ENCODE measurements at regions not wholly inside any gene's neighbourhood (a gene's known extent, or its start where the extent isn't known, plus 50 kb on each side); places are given as distances from the start of the nearest gene placed in this dataset.

- peaks cover 0 to 7% (median 1%) of the 10 kb centered on the region in 4 experiments for H3K27me3 ChIP-seq (replicated peaks in 1 of 4; ENCODE audit: control extremely low read depth in 1 of 4, control insufficient read depth in 3 of 4, insufficient read depth in 4 of 4, low read length in 3 of 4)
- ATAC-seq (ENCODE audit: low read depth), result no peak
- peaks cover 0 to 4% (median 0%) of the 10 kb centered on the region in 3 donors for H3K9me3 ChIP-seq (ENCODE audit: control extremely low read depth in 1 of 3, control insufficient read depth in 2 of 3, insufficient read depth in 1 of 3, low read length in 2 of 3)
- ChIA-PET CTCF (no interaction called here), POLR2A (no interaction called here)
- H3K9ac ChIP-seq (ENCODE audit: low read length), result no peak overlapping the region
- no peak overlapping the region for H3K4me3 ChIP-seq (ENCODE audit: control extremely low read depth in 1 of 5, extremely low read depth in 1 of 5, insufficient read depth in 1 of 5, low read depth in 2 of 5, low read length in 4 of 5)
- Mint-ChIP-seq H3K9me3 (ENCODE audit: insufficient read depth) (peaks cover 3% of the 10 kb centered on the region), H3K4me1 (no peaks in the 10 kb centered on the region), H3K4me3 (no peak overlapping the region), H3K27ac (no peak overlapping the region), H3K27me3 (peaks cover 61% of the 10 kb centered on the region)
- H3K79me2 ChIP-seq (ENCODE audit: control insufficient read depth, insufficient read depth, low read length), result no peaks in the 10 kb centered on the region
- DNase-seq, result no peak
- intact Hi-C loops (cut with micrococcal nuclease), result no loop called here
- H2AFZ ChIP-seq (ENCODE audit: insufficient read depth, low read depth, low read length, poor library complexity, severe bottlenecking), result no peak overlapping the region
- TF ChIP-seq EZH2 (IDR thresholded peaks at IDR 0.05; ENCODE audit: borderline replicate concordance, insufficient read depth, low read depth, low read length, poor library complexity, severe bottlenecking), result no peak
- TF ChIP-seq CTCF (IDR thresholded peaks at IDR 0.05), result no peak
- H3K4me1 ChIP-seq (ENCODE audit: control insufficient read depth in 2 of 2, insufficient read depth in 2 of 2, low read length in 2 of 2), result no peaks in the 10 kb centered on the region
- no peaks in the 10 kb centered on the region for H3K36me3 ChIP-seq (replicated peaks in 1 of 2; ENCODE audit: control extremely low read depth in 1 of 2, control insufficient read depth in 1 of 2, extremely low read depth in 1 of 2, insufficient read depth in 2 of 2, low read length in 1 of 2)
- WGBS (ENCODE audit: insufficient coverage), result no CpG with 5 or more reads among the region's 1 CpG
- H3K4me2 ChIP-seq (replicated peaks; ENCODE audit: low read depth, low read length, poor library complexity, severe bottlenecking), result no peak overlapping the region
- no peaks in the 10 kb centered on the region for H4K20me1 ChIP-seq (ENCODE audit: control insufficient read depth, insufficient read depth, low read length, poor library complexity, severe bottlenecking)
- no peak overlapping the region for H3K27ac ChIP-seq (ENCODE audit: low read length in 2 of 2)
Measured at GRCh38 chr6:7664003-7664402, 61.9 kb upstream of the BMP6 start.

GRCh38 chr6:7668936-7669335 lies 57.0 kb upstream of the BMP6 start:
- H3K79me2 ChIP-seq (ENCODE audit: control insufficient read depth, insufficient read depth, low read length), result no peaks in the 10 kb centered on the region
- no peak overlapping the region for H3K4me2 ChIP-seq (replicated peaks; ENCODE audit: low read depth, low read length, poor library complexity, severe bottlenecking)
- H2AFZ ChIP-seq (ENCODE audit: insufficient read depth, low read depth, low read length, poor library complexity, severe bottlenecking), result no peak overlapping the region
- ATAC-seq (ENCODE audit: low read depth), result no peak
- TF ChIP-seq EZH2 (IDR thresholded peaks at IDR 0.05; ENCODE audit: borderline replicate concordance, insufficient read depth, low read depth, low read length, poor library complexity, severe bottlenecking), result no peak
- no peak for TF ChIP-seq CTCF (IDR thresholded peaks at IDR 0.05)
- ChIA-PET CTCF (interaction anchor here (0.6 to 1.1 kb wide), 2 partner anchors 54 to 824 kb away, joined by 3 read pairs; no protein-coding TSS in a partner anchor), POLR2A (no interaction called here)
- no peaks in the 10 kb centered on the region for H3K4me1 ChIP-seq (ENCODE audit: control insufficient read depth in 2 of 2, insufficient read depth in 2 of 2, low read length in 2 of 2)
- H3K27ac ChIP-seq (ENCODE audit: low read length in 2 of 2), result no peak overlapping the region
- H3K27me3 Mint-ChIP-seq, result peaks cover 36% of the 10 kb centered on the region
- no peak for DNase-seq
- no peaks in the 10 kb centered on the region for H4K20me1 ChIP-seq (ENCODE audit: control insufficient read depth, insufficient read depth, low read length, poor library complexity, severe bottlenecking)
- H3K4me1 Mint-ChIP-seq, result no peaks in the 10 kb centered on the region
- H3K36me3 ChIP-seq (replicated peaks in 1 of 2; ENCODE audit: control extremely low read depth in 1 of 2, control insufficient read depth in 1 of 2, extremely low read depth in 1 of 2, insufficient read depth in 2 of 2, low read length in 1 of 2), result no peaks in the 10 kb centered on the region
- 100% methylated on average over 1 of the region's 1 CpG for WGBS (ENCODE audit: insufficient coverage)
- peaks cover 0 to 5% (median under 1%) of the 10 kb centered on the region in 4 experiments for H3K27me3 ChIP-seq (replicated peaks in 1 of 4; ENCODE audit: control extremely low read depth in 1 of 4, control insufficient read depth in 3 of 4, insufficient read depth in 4 of 4, low read length in 3 of 4)
- no peak overlapping the region for H3K9ac ChIP-seq (ENCODE audit: low read length)
- H3K9me3 ChIP-seq (ENCODE audit: control extremely low read depth in 1 of 3, control insufficient read depth in 2 of 3, insufficient read depth in 1 of 3, low read length in 2 of 3), result peaks cover 0 to 4% (median 0%) of the 10 kb centered on the region in 3 donors
- intact Hi-C loops (cut with micrococcal nuclease), result no loop called here
- H3K4me3 Mint-ChIP-seq, result no peak overlapping the region
- no peak overlapping the region for H3K4me3 ChIP-seq (ENCODE audit: control extremely low read depth in 1 of 5, extremely low read depth in 1 of 5, insufficient read depth in 1 of 5, low read depth in 2 of 5, low read length in 4 of 5)
- no peak overlapping the region for H3K27ac Mint-ChIP-seq
- H3K9me3 Mint-ChIP-seq (ENCODE audit: insufficient read depth), result peaks cover under 1% of the 10 kb centered on the region

All from B cell (primary cell).